SU-DHL-6 (cell line): ENCODE measurements at regions not wholly inside any gene's neighbourhood (a gene's known extent, or its start where the extent isn't known, plus 50 kb on each side); places are given as distances from the start of the nearest gene placed in this dataset.

Source experiments
- H2AFZ ChIP-seq: fragments of 200-600 bp; sonication (generic); 2 replicates; pipeline ENCODE4 v1.6.1; 2014; ENCODE audit warnings: low read depth, mild to moderate bottlenecking, moderate library complexity, mixed read lengths, antibody characterized with exemption, low read length; ENCODE audit not compliant: severe bottlenecking
- H3F3A ChIP-seq: fragments of 200-600 bp; shearing (Covaris generic); 2 replicates; pipeline ENCODE4 v1.6.0; 2016; ENCODE audit warnings: antibody characterized with exemption, mild to moderate bottlenecking; ENCODE audit not compliant: insufficient read depth
- H3K27ac ChIP-seq: fragments of 200-600 bp; sonication (generic); 2 replicates; pipeline ENCODE4 v1.5.1; 2016; ENCODE audit warnings: low read depth, mild to moderate bottlenecking, low read length, moderate library complexity, mixed read lengths
- H3K27me3 ChIP-seq: fragments of 200-600 bp; sonication (generic), shearing (Covaris generic); 2 replicates; pipeline ENCODE4 v1.6.0; 2014; ENCODE audit warnings: mild to moderate bottlenecking, low read length
- H3K36me3 ChIP-seq: fragments of 200-600 bp; sonication (generic); 2 replicates; pipeline ENCODE4 v1.6.1; 2014; ENCODE audit warnings: mild to moderate bottlenecking, low read length, mixed read lengths
- H3K4me2 ChIP-seq: fragments of 300-600, 200-600 bp; shearing (Covaris generic), sonication (generic); 2 replicates; pipeline ENCODE4 v1.6.0; 2014; ENCODE audit warnings: low read length, low read depth, mild to moderate bottlenecking; ENCODE audit not compliant: poor library complexity, severe bottlenecking
- H3K4me3 ChIP-seq: fragments of 200-600 bp; sonication (generic); 2 replicates; pipeline ENCODE4 v1.5.1; 2014; ENCODE audit warnings: antibody characterized with exemption, low read length, mild to moderate bottlenecking, mixed read lengths; ENCODE audit not compliant: insufficient read depth, poor library complexity, severe bottlenecking
- H3K79me2 ChIP-seq: fragments of 200-600 bp; sonication (generic); 2 replicates; pipeline ENCODE4 v1.6.1; 2014; ENCODE audit warnings: mild to moderate bottlenecking, low read length, moderate library complexity; ENCODE audit not compliant: insufficient read depth
- H3K9ac ChIP-seq: fragments of 200-600 bp; sonication (generic); 2 replicates; pipeline ENCODE4 v1.7.0; 2014; ENCODE audit warnings: mild to moderate bottlenecking, low read length
- H3K9me2 ChIP-seq: fragments of 200-600 bp; sonication (generic); replicated peaks from 2 replicates; pipeline ENCODE4 v1.6.1; 2014; ENCODE audit warnings: low read length; ENCODE audit not compliant: insufficient read depth
- H3K9me3 ChIP-seq: fragments of 200-600 bp; sonication (generic); 2 replicates; pipeline ENCODE4 v1.6.1; 2014; ENCODE audit warnings: low read length, mixed read lengths; ENCODE audit not compliant: insufficient read depth
- H4K20me1 ChIP-seq: fragments of 200-600 bp; sonication (generic); 2 replicates; pipeline ENCODE4 v1.6.1; 2014; ENCODE audit warnings: low read depth, mild to moderate bottlenecking, antibody characterized with exemption, low read length, moderate library complexity, mixed read lengths
- EZH2phosphoT487 ChIP-seq: fragments of 200-600 bp; sonication (generic), shearing (Covaris generic); conservative IDR thresholded peaks from 2 replicates; pipeline ENCODE4 v1.6.1; 2018; ENCODE audit warnings: mild to moderate bottlenecking, antibody characterized with exemption, low read length, moderate library complexity, mixed read lengths
- TF ChIP-seq, protein P1 (sequence below): fragments of 200-600 bp; sonication (generic); IDR thresholded peaks from one replicate; pipeline ENCODE4 v1.5.1; 2017; ENCODE audit warnings: antibody characterized with exemption, mild to moderate bottlenecking, low read length, moderate library complexity; ENCODE audit not compliant: insufficient read depth, poor library complexity, severe bottlenecking

DNA sequence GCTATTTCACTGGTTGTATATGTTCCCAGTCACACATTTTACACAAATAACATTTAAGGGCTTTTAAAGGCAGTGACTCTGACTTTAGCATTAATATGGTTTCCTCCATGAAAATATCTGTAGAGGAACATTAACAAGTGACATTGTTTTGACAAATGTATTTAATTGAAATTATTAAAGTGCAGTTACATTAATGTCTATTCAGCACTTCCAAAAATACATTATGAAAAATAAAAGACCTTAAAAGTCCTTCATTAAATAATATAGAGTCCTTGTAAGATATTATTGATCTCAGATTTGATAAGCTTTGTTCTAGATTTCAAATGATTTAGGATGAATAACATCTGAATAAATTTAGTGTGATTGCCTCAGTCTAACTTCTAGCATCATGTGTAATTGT lies 951.9 kb upstream of the CHORDC1 start:
- no peak overlapping the region for H3K4me2 ChIP-seq
- no peak overlapping the region for H3K9ac ChIP-seq
- no peaks in the 10 kb centered on the region for H4K20me1 ChIP-seq
- H3K27ac ChIP-seq, result no peak overlapping the region
- H3K4me3 ChIP-seq, result no peak overlapping the region
- H3K9me2 ChIP-seq, result no peaks in the 10 kb centered on the region
- H3K27me3 ChIP-seq, result no peaks in the 10 kb centered on the region
- H3K9me3 ChIP-seq, result no peaks in the 10 kb centered on the region
- H2AFZ ChIP-seq, result no peak overlapping the region
- no peaks in the 10 kb centered on the region for H3K36me3 ChIP-seq
- no peaks in the 10 kb centered on the region for H3K79me2 ChIP-seq
- no peaks in the 10 kb centered on the region for H3F3A ChIP-seq
- TF ChIP-seq, protein P1, sequence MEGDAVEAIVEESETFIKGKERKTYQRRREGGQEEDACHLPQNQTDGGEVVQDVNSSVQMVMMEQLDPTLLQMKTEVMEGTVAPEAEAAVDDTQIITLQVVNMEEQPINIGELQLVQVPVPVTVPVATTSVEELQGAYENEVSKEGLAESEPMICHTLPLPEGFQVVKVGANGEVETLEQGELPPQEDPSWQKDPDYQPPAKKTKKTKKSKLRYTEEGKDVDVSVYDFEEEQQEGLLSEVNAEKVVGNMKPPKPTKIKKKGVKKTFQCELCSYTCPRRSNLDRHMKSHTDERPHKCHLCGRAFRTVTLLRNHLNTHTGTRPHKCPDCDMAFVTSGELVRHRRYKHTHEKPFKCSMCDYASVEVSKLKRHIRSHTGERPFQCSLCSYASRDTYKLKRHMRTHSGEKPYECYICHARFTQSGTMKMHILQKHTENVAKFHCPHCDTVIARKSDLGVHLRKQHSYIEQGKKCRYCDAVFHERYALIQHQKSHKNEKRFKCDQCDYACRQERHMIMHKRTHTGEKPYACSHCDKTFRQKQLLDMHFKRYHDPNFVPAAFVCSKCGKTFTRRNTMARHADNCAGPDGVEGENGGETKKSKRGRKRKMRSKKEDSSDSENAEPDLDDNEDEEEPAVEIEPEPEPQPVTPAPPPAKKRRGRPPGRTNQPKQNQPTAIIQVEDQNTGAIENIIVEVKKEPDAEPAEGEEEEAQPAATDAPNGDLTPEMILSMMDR, result no peak
- no peak for TF ChIP-seq EZH2phosphoT487

- Histone ChIP-seq H3K27me3 (no peaks in the 10 kb centered on the region), H2AFZ (no peak overlapping the region), H3K27ac (no peak overlapping the region), H3K4me2 (no peak overlapping the region), H3K79me2 (no peaks in the 10 kb centered on the region), H3K9me2 (no peaks in the 10 kb centered on the region), H3K4me3 (no peak overlapping the region), H3K36me3 (no peaks in the 10 kb centered on the region), H4K20me1 (no peaks in the 10 kb centered on the region), H3K9me3 (no peaks in the 10 kb centered on the region), H3K9ac (no peak overlapping the region), H3F3A (no peaks in the 10 kb centered on the region)
- TF ChIP-seq, protein P1, result no peak
- no peak for TF ChIP-seq EZH2phosphoT487
Observed at GRCh38 chr11:91174193-91174592, 951.3 kb upstream of the CHORDC1 start.

DNA sequence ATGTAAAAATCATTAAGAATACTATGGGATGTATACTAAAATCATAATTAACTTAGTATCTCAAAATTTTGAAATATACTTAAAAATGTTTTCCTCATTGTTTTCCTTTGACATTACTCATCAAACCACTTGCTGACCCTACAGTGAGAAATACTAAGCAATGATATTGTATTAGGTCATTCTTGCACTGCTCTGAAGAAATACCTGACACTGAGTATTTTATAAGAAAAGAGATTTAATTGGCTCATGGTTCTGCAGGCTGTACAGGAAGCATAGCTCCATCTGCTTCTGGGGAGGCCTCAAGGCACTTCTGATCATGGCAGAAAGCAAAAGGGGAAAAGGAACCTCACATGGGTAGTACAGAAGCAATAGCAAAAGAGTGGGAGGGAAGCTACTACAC lies 950.9 kb upstream of the CHORDC1 start:
- no peaks in the 10 kb centered on the region for H3K9me2 ChIP-seq
- TF ChIP-seq, protein P1, result no peak
- no peak for TF ChIP-seq EZH2phosphoT487
- no peaks in the 10 kb centered on the region for H3K9me3 ChIP-seq
- no peaks in the 10 kb centered on the region for H3K79me2 ChIP-seq
- H3K9ac ChIP-seq, result no peak overlapping the region
- H2AFZ ChIP-seq, result no peak overlapping the region
- H4K20me1 ChIP-seq, result no peaks in the 10 kb centered on the region
- no peak overlapping the region for H3K27ac ChIP-seq
- H3F3A ChIP-seq, result no peaks in the 10 kb centered on the region
- no peak overlapping the region for H3K4me2 ChIP-seq
- no peak overlapping the region for H3K4me3 ChIP-seq
- H3K27me3 ChIP-seq, result no peaks in the 10 kb centered on the region
- no peaks in the 10 kb centered on the region for H3K36me3 ChIP-seq
